ENCODE measurements at regions not wholly inside any gene's neighbourhood (a gene's known extent, or its start where the extent isn't known, plus 50 kb on each side); places are given as distances from the start of the nearest gene placed in this dataset.

DNA sequence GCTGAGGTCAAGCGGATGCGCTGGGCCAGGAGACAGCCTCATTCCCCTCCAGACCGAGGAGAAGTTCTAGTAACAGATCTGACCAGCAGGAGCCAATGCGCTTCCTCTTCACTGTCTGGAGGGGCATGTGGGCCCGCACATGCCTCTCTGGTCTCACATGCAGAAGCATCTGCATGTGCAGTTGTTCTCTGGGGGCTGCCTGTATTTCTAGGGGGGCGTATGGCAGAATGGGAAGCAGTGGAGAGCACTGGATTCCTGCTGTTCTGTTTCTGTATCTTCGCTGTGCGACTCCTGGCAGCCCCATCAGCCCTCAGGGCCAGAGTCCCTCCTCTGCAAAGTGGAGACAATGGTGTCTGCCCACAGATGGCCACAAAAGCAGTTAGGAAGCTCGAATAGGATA is 170.4 kb upstream of the IQSEC1 start:
- TF ChIP-seq, protein P1, sequence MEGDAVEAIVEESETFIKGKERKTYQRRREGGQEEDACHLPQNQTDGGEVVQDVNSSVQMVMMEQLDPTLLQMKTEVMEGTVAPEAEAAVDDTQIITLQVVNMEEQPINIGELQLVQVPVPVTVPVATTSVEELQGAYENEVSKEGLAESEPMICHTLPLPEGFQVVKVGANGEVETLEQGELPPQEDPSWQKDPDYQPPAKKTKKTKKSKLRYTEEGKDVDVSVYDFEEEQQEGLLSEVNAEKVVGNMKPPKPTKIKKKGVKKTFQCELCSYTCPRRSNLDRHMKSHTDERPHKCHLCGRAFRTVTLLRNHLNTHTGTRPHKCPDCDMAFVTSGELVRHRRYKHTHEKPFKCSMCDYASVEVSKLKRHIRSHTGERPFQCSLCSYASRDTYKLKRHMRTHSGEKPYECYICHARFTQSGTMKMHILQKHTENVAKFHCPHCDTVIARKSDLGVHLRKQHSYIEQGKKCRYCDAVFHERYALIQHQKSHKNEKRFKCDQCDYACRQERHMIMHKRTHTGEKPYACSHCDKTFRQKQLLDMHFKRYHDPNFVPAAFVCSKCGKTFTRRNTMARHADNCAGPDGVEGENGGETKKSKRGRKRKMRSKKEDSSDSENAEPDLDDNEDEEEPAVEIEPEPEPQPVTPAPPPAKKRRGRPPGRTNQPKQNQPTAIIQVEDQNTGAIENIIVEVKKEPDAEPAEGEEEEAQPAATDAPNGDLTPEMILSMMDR (IDR thresholded peaks at IDR 0.05): no peak
- TF ChIP-seq POLR2A (IDR thresholded peaks at IDR 0.05): no peak
- no peak for TF ChIP-seq POLR2AphosphoS5 (IDR thresholded peaks at IDR 0.05)
- TF ChIP-seq EP300 (IDR thresholded peaks at IDR 0.05): no peak

Data from gastroesophageal sphincter (tissue), 3 donors.